PFSK-1 (cell line): ENCODE measurements at regions not wholly inside any gene's neighbourhood (a gene's known extent, or its start where the extent isn't known, plus 50 kb on each side); places are given as distances from the start of the nearest gene placed in this dataset.

Experiments used
- FOXP2 ChIP-seq: optimal IDR thresholded peaks from 2 replicates; pipeline ENCODE3; 2011; ENCODE audit warnings: borderline replicate concordance, control low read depth, inconsistent platforms; ENCODE audit not compliant: insufficient read depth; ENCODE audit errors: extremely low read length, extremely low read depth
- POLR2AphosphoS5 ChIP-seq: IDR thresholded peaks from 2 replicates; pipeline ENCODE4 v1.6.1; 2012; ENCODE audit warnings: low read depth, mild to moderate bottlenecking, control low read depth, low read length, moderate library complexity
- REST ChIP-seq, 2 experiments: IDR thresholded peaks; 2 replicates each; pipeline versions ENCODE4 v1.6.1 to v1.8.0; 2011 to 2012; ENCODE audit warnings: low read depth in 2 of 2, low read length in 2 of 2, control low read depth in 1 of 2, inconsistent platforms in 1 of 2, mild to moderate bottlenecking in 1 of 2, moderate library complexity in 1 of 2; ENCODE audit not compliant: insufficient read depth in 1 of 2
- SIN3A ChIP-seq: IDR thresholded peaks from 2 replicates; pipeline ENCODE4 v1.6.1; 2012; ENCODE audit warnings: mild to moderate bottlenecking, low read length, moderate library complexity, borderline replicate concordance; ENCODE audit not compliant: insufficient read depth
- TAF1 ChIP-seq: IDR thresholded peaks from 2 replicates; pipeline ENCODE4 v1.6.1; 2012; ENCODE audit warnings: low read length, control low read depth, borderline replicate concordance; ENCODE audit not compliant: insufficient read depth

DNA sequence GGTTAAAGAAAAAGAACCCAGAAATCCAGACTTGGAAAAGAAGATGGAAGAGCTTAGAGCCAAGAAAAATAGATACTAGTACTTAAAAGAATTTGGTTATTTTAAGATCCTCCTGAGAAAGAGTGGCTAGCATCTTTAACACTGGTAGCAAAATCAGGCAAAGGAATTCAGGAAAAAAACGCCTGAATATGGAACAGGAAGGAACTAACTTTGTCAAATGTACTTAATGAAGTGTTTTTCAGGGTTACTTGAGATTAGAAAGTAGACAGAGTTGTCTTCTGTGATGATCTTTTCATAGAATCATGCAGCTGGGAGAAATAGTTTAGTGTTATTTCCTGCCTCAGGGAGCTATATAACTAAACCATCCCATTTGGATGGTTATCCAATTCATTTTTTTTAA, 50.8 kb upstream of the SASH1 start:
- no peak for TF ChIP-seq TAF1
- no peak for TF ChIP-seq REST (IDR thresholded peaks at IDR 0.05; ENCODE audit: insufficient read depth in 1 of 2, low read depth in 2 of 2, low read length in 2 of 2)
- TF ChIP-seq POLR2AphosphoS5: no peak
- no peak for TF ChIP-seq FOXP2
- TF ChIP-seq SIN3A: no peak
